CD4-positive, alpha-beta T cell treated with Interleukin-1 beta for 1 hour (primary cell): ENCODE measurements at regions not wholly inside any gene's neighbourhood (a gene's known extent, or its start where the extent isn't known, plus 50 kb on each side); places are given as distances from the start of the nearest gene placed in this dataset.

Experiments used
- DNase-seq, 2 donors: peaks; one replicate each; pipeline ENCODE4 v3.0.0-alpha.2; 2020 to 2022

- no peak for DNase-seq
These were observed 221.4 kb upstream of the NFE2L3 start for GRCh38 chr7:25930492-25931048.

DNA sequence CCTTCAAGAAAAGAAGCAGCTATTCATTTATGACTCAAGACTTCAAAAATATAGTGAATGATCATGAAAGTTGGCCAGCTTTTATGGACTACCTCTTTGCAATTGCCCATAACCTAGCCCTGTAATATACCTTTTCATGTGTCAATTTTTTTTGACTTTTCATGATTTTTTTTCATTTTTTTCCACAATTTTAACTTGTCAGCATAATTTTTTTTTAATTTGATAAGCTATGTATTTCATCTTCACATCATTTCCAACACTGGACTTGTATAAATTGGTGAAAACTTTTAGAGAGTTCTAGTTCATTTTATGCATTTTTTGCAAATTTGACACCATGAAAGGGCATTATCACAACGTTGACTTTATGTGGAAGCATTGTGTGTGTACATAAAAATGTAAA, 220.8 kb upstream of the NFE2L3 start:
- no peak for DNase-seq

- DNase-seq = no peak
These were observed 218.1 kb upstream of the NFE2L3 start for GRCh38 chr7:25933921-25934320.

- no peak for DNase-seq
These were observed 211.7 kb upstream of the NFE2L3 start for GRCh38 chr7:25940086-25940906.

- DNase-seq = no peak
These were observed 207.1 kb upstream of the NFE2L3 start for GRCh38 chr7:25944777-25945515.

DNA sequence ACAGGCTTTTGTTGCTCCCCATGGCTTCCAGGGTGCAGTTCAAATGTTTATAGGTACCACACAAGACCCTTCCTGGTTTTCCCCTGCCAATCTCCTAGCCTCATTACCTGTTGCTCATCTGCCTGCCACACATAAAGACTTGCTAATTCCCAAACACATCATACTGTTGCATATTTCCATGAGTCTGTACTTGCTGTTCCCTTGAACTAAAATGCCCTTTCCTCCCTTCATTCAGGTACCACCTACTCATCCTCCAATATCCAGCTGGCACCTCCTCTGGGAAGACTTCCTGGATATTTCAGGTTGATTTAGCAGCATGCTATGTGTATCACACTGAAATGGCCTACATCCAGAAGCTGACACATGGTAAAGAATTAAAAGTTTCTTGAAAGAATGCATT, 206.4 kb upstream of the NFE2L3 start:
- no peak for DNase-seq

DNA sequence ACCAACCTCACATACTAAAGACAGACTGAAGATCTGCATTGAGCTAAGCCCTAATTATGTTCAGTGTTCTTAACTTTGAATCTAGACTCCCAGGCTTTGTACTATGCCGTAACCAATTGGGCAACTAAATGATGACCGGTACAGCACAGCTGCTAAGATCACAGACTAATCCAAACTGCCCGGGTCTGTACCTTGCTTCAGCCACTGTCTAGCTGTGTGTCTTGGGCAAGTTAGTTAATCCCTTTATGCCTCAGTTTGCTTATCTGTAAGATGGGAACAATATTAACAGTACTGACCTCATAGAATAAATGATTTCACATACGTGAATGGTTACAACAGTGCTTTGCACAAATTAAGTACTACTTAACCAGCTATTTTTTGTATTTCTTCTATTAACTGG, 205.8 kb upstream of the NFE2L3 start:
- no peak for DNase-seq

DNA sequence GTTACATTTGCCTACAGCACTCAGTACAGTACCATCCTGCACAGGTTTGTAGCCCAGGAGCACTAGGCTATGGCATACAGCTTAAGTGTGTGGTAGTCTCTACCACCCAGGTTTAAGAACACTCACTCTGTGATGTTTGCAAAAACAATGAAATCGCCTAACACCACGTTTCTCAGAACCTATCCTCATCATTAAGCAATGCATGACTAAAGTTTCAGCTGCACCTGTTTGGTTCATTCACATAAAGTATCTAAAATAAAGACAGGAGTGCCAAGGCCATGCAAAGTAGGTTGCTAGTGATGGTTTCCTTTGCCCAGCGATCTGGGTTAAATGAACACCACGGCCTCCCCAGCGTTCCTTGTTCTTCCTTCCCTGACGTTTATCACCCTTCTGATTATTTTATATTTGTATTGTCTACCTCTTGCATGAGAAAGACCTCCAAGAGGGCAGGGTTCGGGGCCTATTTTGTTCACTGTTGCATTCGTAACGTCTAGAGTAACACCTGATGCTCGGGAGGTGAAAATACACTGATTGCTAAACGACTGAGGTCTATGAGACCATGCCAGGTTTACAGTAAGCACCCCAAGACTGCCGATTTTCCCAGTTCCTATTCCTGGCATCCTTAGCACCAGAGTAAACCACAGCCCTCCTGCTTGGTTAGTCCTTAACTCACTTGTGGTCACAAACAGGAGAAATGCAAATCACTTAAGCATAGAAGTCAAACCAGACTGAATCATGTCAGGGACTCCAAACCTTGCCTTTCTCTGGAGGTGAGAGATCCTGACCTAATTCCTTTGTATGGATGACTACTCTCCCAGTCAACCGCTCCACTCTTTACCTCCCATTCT, 204.1 kb upstream of the NFE2L3 start:
- DNase-seq = no peak

GRCh38 chr7:25949736-25950487, 202.1 kb upstream of the NFE2L3 start:
- peak in 1 of 2 donors; percentile 4 for DNase-seq

GRCh38 chr7:25950488-25951413, 201.2 kb upstream of the NFE2L3 start:
- DNase-seq = peak; percentile 92 to 93

DNA sequence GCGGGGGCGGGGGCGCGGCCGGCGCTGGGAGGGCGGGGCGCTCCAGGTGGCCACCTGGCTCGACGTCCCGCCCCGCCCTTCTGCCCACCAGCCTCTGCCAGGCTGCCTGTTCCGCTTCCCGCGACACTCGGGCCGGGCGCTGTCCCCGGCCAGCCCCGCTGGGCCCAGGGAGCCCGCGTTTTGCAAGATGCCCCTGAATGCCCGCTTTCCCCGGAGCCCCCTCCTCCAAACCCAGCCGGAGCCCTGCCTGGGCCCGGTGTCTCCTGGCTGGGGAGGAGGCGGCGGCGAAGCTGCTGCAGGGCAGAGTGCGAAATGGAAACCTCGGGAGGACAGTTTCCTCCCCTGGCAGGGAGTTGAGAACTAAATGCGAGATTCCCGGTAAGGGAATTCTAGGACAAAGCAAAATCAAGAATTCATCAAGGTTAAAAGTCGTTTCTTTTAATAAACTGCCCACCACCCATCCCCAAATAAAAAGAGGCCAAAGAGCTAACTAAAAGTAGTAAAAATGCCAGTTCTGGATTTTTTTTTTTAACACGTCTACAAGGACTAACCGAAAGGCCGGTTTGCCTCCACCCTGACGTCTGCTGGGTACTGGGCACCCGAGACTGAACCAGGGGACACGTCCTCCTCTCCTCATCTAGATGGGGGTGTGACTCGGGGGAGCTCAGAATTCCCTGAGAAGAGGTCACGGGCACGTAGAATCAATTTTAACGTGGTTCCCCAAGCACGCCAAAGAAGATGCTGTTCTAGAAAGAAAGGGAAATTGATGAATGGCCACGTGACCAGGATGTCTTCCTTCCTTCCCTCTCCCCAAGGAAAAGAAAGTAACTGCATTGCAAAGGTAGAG, 200.4 kb upstream of the NFE2L3 start:
- no peak for DNase-seq

DNA sequence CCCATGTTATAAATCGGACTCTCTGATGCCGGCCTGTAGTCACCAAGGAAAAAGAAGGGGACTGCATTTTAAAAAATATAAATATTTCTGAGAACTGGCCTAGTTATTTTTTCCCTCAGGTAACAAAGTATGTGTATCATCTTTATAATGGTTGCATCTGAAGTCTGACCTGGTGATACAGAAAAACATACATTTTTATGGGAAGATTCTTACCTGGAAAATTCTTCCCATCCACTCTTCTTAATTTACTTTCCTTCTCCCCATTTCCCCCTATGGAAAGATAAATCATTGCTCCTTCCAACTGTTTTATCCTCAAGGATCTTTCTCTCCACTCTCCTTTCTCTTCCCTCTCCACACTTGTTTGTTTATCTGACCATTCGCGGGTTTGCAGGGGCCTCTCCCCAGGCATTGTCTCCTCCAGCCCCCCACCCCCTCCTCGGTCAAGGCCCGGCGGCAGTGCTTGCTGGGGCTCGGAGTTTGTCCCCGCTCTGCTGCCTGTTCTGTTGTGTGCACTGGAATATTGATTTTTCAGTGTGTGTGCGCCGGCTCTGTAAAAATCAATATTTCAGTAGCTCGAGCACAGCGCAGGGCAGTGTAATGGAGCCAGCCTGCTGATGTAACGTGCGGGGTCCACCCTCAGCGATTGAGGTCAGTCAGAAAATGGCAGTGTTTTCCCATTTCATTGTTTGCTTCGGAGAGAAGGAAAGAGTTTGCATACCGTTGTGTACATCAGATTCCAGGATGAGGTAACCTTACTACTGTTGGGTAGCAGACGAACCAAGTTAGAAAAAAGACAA, 199.5 kb upstream of the NFE2L3 start:
- no peak for DNase-seq

DNA sequence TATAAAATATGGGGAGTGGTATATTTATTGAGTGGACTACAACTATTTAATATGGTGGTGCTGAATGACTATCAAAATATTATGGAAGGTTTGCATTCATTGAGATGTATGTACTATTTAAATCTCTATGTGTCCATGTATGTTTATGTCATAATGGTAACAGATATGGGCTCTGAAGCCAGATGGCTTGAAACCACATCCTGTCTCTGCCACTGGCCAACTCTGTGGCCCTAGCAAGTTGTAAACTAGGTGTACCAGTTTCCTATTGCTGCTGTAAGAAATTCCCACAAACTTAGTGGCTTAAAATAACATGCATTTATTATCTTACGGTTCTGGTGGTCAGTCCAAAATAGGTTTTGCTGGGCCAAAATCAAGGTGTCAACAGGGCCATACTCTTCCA, 198.1 kb upstream of the NFE2L3 start:
- no peak for DNase-seq

GRCh38 chr7:25954395-25954794, 197.6 kb upstream of the NFE2L3 start:
- DNase-seq = no peak

DNA sequence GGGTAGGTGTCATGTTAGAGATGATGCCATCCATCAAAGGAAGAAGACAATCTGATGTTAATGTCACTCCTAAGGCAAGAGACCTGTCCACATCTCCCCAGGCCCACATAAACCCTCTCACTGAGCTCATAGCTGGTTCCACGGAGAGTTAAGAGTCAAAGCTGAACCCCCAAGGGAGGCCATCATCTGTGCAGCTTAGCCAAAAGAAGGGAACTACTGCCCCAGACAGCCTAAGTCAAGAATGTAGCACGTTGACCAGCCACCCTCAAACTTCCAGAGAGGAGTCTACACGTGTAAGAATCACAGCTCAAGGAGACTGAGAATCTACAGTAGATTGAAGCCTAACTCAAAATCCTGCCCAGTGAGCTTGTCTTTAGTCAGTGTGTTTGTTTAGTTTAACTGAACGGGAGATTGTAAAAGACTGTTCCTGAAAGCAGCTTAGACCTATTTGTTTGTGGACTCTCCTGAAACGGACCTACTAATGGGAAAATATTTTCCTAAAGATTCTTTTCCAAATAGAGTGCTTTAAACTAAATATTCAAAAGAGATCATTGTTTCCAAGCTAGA, 192.7 kb upstream of the NFE2L3 start:
- DNase-seq = no peak

DNA sequence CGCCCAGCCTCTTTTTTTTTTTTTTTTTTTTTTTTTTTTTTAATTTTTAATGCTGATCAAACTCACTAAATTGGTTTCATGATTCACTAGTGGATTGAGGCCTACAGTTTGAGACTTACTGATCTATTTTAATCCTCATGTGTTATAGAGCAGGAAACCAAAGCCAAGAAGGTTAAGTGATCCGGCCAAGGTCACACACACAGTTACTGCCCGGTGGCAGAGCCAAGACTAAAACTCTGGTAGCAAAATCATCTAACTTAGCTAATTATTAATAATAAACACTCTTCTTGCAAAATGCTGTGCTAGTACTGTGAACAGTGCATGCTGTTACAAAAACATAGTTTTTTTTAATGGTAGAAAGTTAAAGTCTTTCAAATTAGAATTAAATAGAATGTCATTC, 188.3 kb upstream of the NFE2L3 start:
- no peak for DNase-seq

- DNase-seq = peak in 1 of 2 donors; percentile 5
These were observed 187.5 kb upstream of the NFE2L3 start for GRCh38 chr7:25964483-25964991.

DNA sequence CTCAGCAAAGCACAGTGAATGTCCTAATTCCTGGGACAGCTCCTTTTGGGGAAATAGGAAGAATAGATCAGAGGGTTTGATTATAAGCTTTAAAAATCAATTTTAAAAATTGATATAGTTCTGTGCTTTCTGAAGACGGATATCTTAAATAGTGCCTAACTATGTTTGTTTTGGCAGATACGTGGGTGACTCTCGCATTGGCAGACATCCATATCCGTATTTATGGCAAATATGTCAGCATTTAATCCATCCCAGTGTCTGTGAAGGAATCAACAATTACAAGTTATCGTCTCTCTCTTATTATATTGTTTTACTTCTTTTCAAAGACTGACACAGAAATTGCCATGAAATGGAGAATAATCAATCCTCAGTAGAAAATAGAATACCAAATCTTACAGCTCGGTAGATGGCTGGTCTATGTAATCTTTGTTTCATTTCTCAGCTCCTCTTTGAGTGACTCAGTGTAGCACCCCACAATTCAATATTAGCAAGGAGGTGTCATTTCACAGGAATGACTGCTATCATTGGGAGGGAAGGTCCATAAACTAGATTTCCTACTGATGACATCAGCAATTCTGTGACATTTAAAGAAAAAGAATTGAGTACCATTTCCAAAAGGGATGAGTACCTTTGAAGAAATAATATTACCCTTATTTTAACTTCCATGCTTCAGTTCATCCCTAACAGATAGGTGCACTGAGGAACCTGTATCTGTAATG, 186.4 kb upstream of the NFE2L3 start:
- no peak for DNase-seq
